Left ventricle myocardium inferior (tissue), 1 donor: ENCODE measurements at regions not wholly inside any gene's neighbourhood (a gene's known extent, or its start where the extent isn't known, plus 50 kb on each side); places are given as distances from the start of the nearest gene placed in this dataset.

Source experiments
- DNase-seq: peaks from one replicate; pipeline ENCODE4 v3.0.0-alpha.2; 2020
- H3K27ac ChIP-seq: fragments of 200-600 bp; replicated peaks from 2 replicates; pipeline ENCODE4 v1.8.0; 2021
- H3K27me3 ChIP-seq: fragments of 200-600 bp; 2 replicates; pipeline ENCODE4 v1.8.0; 2021; ENCODE audit warnings: low read depth
- H3K36me3 ChIP-seq: fragments of 200-600 bp; 2 replicates; pipeline ENCODE4 v1.8.0; 2021
- H3K4me1 ChIP-seq: fragments of 200-600 bp; 2 replicates; pipeline ENCODE4 v1.8.0; 2021
- H3K4me3 ChIP-seq: fragments of 200-600 bp; 2 replicates; pipeline ENCODE4 v1.8.0; 2021; ENCODE audit warnings: mild to moderate bottlenecking, moderate library complexity
- H3K9me3 ChIP-seq: fragments of 200-600 bp; replicated peaks from 2 replicates; pipeline ENCODE4 v1.8.0; 2021
- intact Hi-C: fragments of 100-400 bp; cut with micrococcal nuclease; formaldehyde crosslinking; loops from one replicate; pipeline ENCODE4 v1.11.0; 2022
- TF ChIP-seq, protein P1 (sequence below): fragments of 200-600 bp; IDR thresholded peaks from 2 replicates; pipeline ENCODE4 v1.8.0; 2021; ENCODE audit warnings: antibody characterized with exemption, mild to moderate bottlenecking, borderline replicate concordance
- donor health status: DM: no; HTN: yes; CAD: no; lungs with severe emphysema.

DNA sequence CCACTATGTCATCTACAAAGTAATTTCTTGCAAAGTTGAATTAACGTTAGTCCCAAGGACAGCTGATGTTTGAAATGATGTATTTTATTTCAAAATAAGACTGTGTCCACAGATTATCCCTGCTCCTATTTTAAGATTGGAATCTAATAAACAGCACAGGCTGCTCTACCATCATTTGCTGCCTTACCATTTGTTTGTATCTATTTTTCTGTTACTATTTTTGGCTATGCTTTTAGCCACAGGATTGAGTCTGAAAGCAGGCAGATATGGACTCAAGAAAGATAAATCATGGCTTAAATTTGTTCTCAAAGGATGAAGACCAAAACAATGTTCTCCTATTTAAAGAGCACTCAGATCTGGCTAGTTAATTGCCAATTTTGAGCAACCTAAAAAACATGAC, 105.3 kb downstream of the RGS2 start:
- Histone ChIP-seq H3K4me1 (no peaks in the 10 kb centered on the region), H3K27me3 (no peaks in the 10 kb centered on the region), H3K27ac (no peak overlapping the region), H3K4me3 (no peak overlapping the region), H3K9me3 (no peaks in the 10 kb centered on the region), H3K36me3 (no peaks in the 10 kb centered on the region)
- intact Hi-C loops = no loop called here
- DNase-seq = no peak
- TF ChIP-seq, protein P1, sequence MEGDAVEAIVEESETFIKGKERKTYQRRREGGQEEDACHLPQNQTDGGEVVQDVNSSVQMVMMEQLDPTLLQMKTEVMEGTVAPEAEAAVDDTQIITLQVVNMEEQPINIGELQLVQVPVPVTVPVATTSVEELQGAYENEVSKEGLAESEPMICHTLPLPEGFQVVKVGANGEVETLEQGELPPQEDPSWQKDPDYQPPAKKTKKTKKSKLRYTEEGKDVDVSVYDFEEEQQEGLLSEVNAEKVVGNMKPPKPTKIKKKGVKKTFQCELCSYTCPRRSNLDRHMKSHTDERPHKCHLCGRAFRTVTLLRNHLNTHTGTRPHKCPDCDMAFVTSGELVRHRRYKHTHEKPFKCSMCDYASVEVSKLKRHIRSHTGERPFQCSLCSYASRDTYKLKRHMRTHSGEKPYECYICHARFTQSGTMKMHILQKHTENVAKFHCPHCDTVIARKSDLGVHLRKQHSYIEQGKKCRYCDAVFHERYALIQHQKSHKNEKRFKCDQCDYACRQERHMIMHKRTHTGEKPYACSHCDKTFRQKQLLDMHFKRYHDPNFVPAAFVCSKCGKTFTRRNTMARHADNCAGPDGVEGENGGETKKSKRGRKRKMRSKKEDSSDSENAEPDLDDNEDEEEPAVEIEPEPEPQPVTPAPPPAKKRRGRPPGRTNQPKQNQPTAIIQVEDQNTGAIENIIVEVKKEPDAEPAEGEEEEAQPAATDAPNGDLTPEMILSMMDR = no peak

DNA sequence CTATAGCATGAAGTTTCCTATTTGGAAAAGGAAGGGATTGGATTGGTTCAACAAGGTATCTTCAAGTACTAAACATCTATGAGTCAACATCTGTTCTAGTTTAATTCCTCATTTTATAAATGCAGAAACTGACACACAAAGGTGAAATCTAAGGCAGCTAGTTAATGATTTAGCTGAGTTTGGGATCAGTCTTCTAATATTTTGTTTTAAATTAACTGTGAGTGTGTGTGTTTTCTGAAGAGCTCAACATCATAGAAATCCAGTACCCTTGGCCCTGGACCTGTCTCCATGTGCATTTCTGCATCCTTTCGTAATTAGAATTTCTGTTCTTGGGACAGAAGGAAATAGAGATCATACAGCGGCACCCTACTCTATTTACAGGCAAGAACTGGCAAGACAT, 105.9 kb downstream of the RGS2 start:
- Histone ChIP-seq H3K36me3 (no peaks in the 10 kb centered on the region), H3K27me3 (no peaks in the 10 kb centered on the region), H3K9me3 (no peaks in the 10 kb centered on the region), H3K27ac (no peak overlapping the region), H3K4me1 (no peaks in the 10 kb centered on the region), H3K4me3 (no peak overlapping the region)
- intact Hi-C loops = no loop called here
- TF ChIP-seq, protein P1 = no peak
- no peak for DNase-seq

DNA sequence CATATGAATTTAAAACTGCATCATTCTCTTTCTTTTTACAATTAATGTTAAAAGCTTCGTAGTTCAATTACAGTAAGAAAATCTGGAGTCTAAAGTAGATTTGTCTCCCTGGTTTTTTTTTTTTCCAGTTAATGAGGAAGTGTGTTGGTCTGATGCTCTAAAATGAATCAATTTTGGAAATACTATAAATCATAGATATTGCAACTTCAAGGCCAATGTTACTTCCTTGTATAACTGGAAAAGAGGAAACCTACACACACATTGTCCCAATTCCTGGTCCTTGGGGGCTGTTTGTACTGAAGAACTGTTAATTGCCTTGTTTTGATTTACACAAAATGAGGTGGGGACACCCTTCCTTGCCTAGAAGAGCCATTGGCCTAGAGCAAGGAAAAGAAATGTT, 107.2 kb downstream of the RGS2 start:
- Histone ChIP-seq H3K27me3 (no peaks in the 10 kb centered on the region), H3K4me1 (no peaks in the 10 kb centered on the region), H3K9me3 (no peaks in the 10 kb centered on the region), H3K4me3 (no peak overlapping the region), H3K36me3 (no peaks in the 10 kb centered on the region), H3K27ac (no peak overlapping the region)
- intact Hi-C loops = no loop called here
- TF ChIP-seq, protein P1 = no peak
- DNase-seq = no peak

DNA sequence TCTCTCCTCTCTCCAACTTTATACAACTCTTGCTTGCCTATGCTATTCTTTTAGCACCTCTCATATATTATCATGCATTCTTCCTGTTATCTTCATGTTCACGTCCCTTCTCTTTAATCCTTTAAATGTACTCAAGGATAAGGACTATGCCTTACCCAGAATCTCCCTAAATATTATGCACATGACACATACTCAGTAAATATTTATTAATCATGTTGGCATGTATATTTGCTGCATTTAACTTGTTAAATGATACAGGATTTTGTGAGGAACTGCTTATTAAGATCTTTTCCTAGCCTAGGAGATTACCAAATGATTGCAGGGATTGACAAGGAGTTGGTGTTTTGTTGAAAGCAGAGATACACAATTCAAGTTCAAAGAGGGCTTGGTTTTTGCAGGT, 109.4 kb downstream of the RGS2 start:
- intact Hi-C loops = no loop called here
- TF ChIP-seq, protein P1 = no peak
- DNase-seq = no peak
- Histone ChIP-seq H3K27ac (no peak overlapping the region), H3K4me3 (no peak overlapping the region), H3K36me3 (no peaks in the 10 kb centered on the region), H3K27me3 (no peaks in the 10 kb centered on the region), H3K4me1 (no peaks in the 10 kb centered on the region), H3K9me3 (no peaks in the 10 kb centered on the region)

DNA sequence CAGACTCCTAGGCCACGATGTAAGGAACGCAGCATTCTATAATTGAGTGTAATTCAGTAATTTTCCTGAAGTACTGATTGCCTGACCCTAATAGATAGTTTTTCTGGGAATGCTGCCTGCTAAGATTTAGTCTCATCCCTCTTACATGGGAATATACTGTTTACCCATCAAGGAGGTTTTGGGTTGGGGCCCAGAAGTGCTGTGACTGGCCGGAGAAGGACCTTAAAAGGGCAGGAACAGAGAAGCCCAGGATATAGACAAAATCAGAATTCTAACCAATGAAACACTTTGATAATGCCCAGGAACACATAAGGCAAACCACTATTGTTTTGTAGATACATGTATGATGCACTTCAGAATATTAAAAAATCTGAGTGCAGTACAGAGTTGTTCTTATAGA, 111.6 kb downstream of the RGS2 start:
- Histone ChIP-seq H3K27ac (no peak overlapping the region), H3K9me3 (no peaks in the 10 kb centered on the region), H3K4me1 (no peaks in the 10 kb centered on the region), H3K27me3 (no peaks in the 10 kb centered on the region), H3K36me3 (no peaks in the 10 kb centered on the region), H3K4me3 (no peak overlapping the region)
- intact Hi-C loops = no loop called here
- TF ChIP-seq, protein P1 = no peak
- no peak for DNase-seq

DNA sequence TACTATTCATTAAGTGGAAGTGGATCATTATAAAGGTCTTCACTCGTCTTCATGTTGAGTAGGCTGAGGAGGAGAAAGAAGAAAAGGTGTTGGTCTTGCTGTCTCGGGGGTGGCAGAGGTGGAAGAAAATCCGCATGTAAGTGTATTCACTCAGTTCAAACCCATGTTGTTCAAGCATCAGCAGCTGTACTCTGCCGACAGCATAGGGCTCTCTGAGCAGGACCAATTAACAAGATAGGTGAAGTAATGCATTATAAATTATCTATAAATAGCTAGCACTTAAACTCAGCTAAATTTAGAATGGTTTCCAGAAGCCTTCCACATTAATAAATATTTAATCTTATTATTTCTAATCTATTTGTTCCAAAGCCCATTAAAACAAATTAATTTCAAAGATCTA, 116.8 kb downstream of the RGS2 start:
- no peaks in the 10 kb centered on the region for H3K27me3 ChIP-seq
- DNase-seq = no peak
- TF ChIP-seq, protein P1 = no peak
- H3K27ac ChIP-seq = no peak overlapping the region
- H3K4me3 ChIP-seq = peak overlapping the region; percentile 33
- H3K9me3 ChIP-seq = no peaks in the 10 kb centered on the region
- intact Hi-C loops = no loop called here
- H3K36me3 ChIP-seq = no peaks in the 10 kb centered on the region
- peaks cover 15% of the 10 kb centered on the region for H3K4me1 ChIP-seq
